Ishikawa (cell line): ENCODE measurements at regions not wholly inside any gene's neighbourhood (a gene's known extent, or its start where the extent isn't known, plus 50 kb on each side); places are given as distances from the start of the nearest gene placed in this dataset.

Source experiments
- CEBPB ChIP-seq: IDR thresholded peaks from 2 replicates; pipeline ENCODE4 v1.6.1; 2012
- CREB1 ChIP-seq: IDR thresholded peaks from 2 replicates; pipeline ENCODE4 v1.6.1; 2012; ENCODE audit warnings: low read depth
- EGR1 ChIP-seq: IDR thresholded peaks from 2 replicates; pipeline ENCODE4 v1.6.1; 2012
- EP300 ChIP-seq: IDR thresholded peaks from 2 replicates; pipeline ENCODE4 v1.6.1; 2012; ENCODE audit warnings: borderline replicate concordance
- FOXM1 ChIP-seq: IDR thresholded peaks from 2 replicates; pipeline ENCODE4 v1.6.1; 2012; ENCODE audit warnings: low read depth, borderline replicate concordance
- MAX ChIP-seq: IDR thresholded peaks from 2 replicates; pipeline ENCODE4 v1.6.1; 2012
- NFIC ChIP-seq: IDR thresholded peaks from 2 replicates; pipeline ENCODE4 v1.6.1; 2012
- RAD21 ChIP-seq: IDR thresholded peaks from 2 replicates; pipeline ENCODE4 v1.6.1; 2012; ENCODE audit warnings: low read depth
- TAF1 ChIP-seq: IDR thresholded peaks from 2 replicates; pipeline ENCODE4 v1.6.1; 2012; ENCODE audit warnings: low read depth, mild to moderate bottlenecking
- TCF12 ChIP-seq: IDR thresholded peaks from 2 replicates; pipeline ENCODE4 v1.6.1; 2012; ENCODE audit warnings: low read depth
- TEAD4 ChIP-seq: IDR thresholded peaks from 2 replicates; pipeline ENCODE4 v1.6.1; 2012
- YY1 ChIP-seq: IDR thresholded peaks from 2 replicates; pipeline ENCODE4 v1.6.1; 2012; ENCODE audit warnings: low read depth
- ZBTB7A ChIP-seq: IDR thresholded peaks from 2 replicates; pipeline ENCODE4 v1.6.1; 2012; ENCODE audit warnings: low read depth
- TF ChIP-seq, protein P1 (sequence below): IDR thresholded peaks from 2 replicates; pipeline ENCODE4 v1.6.1; 2012; ENCODE audit warnings: low read depth, mild to moderate bottlenecking
- TF ChIP-seq, protein P2 (sequence below): IDR thresholded peaks from 2 replicates; pipeline ENCODE4 v1.6.1; 2012

- TF ChIP-seq TCF12 (no peak), RAD21 (no peak), FOXM1 (no peak), ZBTB7A (no peak), CEBPB (no peak), TAF1 (no peak), NFIC (no peak), TEAD4 (no peak), MAX (no peak), EP300 (no peak), YY1 (no peak), CREB1 (no peak), EGR1 (no peak)
- TF ChIP-seq, protein P1, sequence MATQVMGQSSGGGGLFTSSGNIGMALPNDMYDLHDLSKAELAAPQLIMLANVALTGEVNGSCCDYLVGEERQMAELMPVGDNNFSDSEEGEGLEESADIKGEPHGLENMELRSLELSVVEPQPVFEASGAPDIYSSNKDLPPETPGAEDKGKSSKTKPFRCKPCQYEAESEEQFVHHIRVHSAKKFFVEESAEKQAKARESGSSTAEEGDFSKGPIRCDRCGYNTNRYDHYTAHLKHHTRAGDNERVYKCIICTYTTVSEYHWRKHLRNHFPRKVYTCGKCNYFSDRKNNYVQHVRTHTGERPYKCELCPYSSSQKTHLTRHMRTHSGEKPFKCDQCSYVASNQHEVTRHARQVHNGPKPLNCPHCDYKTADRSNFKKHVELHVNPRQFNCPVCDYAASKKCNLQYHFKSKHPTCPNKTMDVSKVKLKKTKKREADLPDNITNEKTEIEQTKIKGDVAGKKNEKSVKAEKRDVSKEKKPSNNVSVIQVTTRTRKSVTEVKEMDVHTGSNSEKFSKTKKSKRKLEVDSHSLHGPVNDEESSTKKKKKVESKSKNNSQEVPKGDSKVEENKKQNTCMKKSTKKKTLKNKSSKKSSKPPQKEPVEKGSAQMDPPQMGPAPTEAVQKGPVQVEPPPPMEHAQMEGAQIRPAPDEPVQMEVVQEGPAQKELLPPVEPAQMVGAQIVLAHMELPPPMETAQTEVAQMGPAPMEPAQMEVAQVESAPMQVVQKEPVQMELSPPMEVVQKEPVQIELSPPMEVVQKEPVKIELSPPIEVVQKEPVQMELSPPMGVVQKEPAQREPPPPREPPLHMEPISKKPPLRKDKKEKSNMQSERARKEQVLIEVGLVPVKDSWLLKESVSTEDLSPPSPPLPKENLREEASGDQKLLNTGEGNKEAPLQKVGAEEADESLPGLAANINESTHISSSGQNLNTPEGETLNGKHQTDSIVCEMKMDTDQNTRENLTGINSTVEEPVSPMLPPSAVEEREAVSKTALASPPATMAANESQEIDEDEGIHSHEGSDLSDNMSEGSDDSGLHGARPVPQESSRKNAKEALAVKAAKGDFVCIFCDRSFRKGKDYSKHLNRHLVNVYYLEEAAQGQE: no peak
- TF ChIP-seq, protein P2, sequence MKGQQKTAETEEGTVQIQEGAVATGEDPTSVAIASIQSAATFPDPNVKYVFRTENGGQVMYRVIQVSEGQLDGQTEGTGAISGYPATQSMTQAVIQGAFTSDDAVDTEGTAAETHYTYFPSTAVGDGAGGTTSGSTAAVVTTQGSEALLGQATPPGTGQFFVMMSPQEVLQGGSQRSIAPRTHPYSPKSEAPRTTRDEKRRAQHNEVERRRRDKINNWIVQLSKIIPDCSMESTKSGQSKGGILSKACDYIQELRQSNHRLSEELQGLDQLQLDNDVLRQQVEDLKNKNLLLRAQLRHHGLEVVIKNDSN: no peak
These were observed 95.8 kb upstream of the CACNA2D3 start for GRCh38 chr3:54026543-54026942.

DNA sequence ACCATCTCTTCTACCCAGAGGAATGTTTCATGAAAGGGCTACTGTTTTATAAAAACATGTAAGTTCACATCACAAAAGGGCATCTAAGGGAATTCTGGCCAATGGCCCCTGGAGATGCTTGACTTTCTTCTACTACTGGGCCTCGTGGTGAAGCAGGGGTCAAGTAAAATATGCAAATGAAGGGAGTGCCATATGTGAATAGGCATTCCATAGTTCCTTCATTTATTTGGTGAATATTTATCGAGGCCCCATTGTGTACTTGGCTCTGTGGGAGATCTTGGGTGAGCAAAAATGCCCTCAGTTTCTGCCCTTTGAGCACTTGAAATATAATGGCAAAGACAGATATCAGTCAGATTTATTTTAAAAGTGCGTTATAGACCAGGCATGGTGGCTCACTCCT, 101.3 kb upstream of the CACNA2D3 start:
- TF ChIP-seq TEAD4 (no peak), EGR1 (no peak), TAF1 (no peak), ZBTB7A (no peak), CREB1 (no peak), RAD21 (no peak)
- TF ChIP-seq, protein P2: no peak
- TF ChIP-seq, protein P1: no peak

GRCh38 chr3:54020436-54020835, 101.9 kb upstream of the CACNA2D3 start:
- no peak for TF ChIP-seq EGR1
- no peak for TF ChIP-seq MAX
- no peak for TF ChIP-seq YY1
- TF ChIP-seq CEBPB: no peak
- TF ChIP-seq EP300: no peak
- no peak for TF ChIP-seq TEAD4
- no peak for TF ChIP-seq FOXM1
- no peak for TF ChIP-seq CREB1
- TF ChIP-seq TAF1: no peak
- TF ChIP-seq, protein P1: no peak
- no peak for TF ChIP-seq TCF12
- no peak for TF ChIP-seq RAD21
- TF ChIP-seq NFIC: no peak
- TF ChIP-seq, protein P2: no peak
- TF ChIP-seq ZBTB7A: no peak

DNA sequence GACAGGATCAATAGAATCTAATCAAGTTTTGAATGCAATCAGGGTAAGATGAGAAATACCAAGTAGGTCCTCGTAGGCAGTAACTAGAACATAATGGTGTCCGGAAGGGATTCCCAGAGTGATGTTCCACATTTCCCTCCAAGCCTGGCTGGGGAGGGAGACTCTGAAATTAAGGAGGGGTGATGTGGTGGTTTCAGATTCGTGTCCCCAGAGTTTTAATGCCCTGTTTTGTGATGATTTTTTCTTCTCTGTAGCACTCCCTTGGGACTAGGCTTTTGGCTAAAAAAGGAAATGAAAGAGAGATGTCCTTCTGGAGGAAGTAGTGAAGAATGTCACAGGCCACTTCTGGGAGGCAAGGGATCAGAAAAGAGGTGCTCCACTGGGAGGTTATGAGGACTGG, 108.3 kb upstream of the CACNA2D3 start:
- TF ChIP-seq EP300 (no peak), RAD21 (no peak), TEAD4 (no peak), TCF12 (no peak), CREB1 (no peak), NFIC (no peak), MAX (no peak), YY1 (no peak)
- TF ChIP-seq, protein P1: no peak
- TF ChIP-seq, protein P2: no peak
